ENCODE measurements at regions not wholly inside any gene's neighbourhood (a gene's known extent, or its start where the extent isn't known, plus 50 kb on each side); places are given as distances from the start of the nearest gene placed in this dataset.

- TF ChIP-seq ZNF146 (tag by site-specific recombination; IDR thresholded peaks at IDR 0.05) (no peak), ZNF133 (tag by site-specific recombination; IDR thresholded peaks at IDR 0.05) (no peak), ZNF404 (tag by site-specific recombination; IDR thresholded peaks at IDR 0.05) (no peak)
Measured at GRCh38 chr20:40100261-40100660, 588.8 kb downstream of the MAFB start.

Data from HEK293 (cell line).